Gastrocnemius medialis (tissue), 4 donors: ENCODE measurements at regions not wholly inside any gene's neighbourhood (a gene's known extent, or its start where the extent isn't known, plus 50 kb on each side); places are given as distances from the start of the nearest gene placed in this dataset.

Source experiments
- ATAC-seq, 2 donors: fragments of 150-250 bp; one replicate each; pipeline ENCODE4 v1.9.1; 2016
- DNase-seq, 2 donors: peaks; one replicate each; pipeline ENCODE4 v3.0.0-alpha.2; 2019
- H3K27ac ChIP-seq, 4 donors: fragments of 200-600 bp; sonication (generic); 1 replicate in 1 of 4; 2 replicates in 3 of 4; pipeline ENCODE4 v1.5.1; 2016 to 2018; ENCODE audit warnings: mild to moderate bottlenecking in 2 of 4, moderate library complexity in 1 of 4
- H3K27me3 ChIP-seq, 3 donors: fragments of 200-600 bp; sonication (generic) in 2 of 3; 1 replicate in 1 of 3; 2 replicates in 2 of 3; pipeline versions ENCODE4 v1.5.1 to v1.6.0; 2016 to 2019; ENCODE audit warnings: mild to moderate bottlenecking in 1 of 3, moderate library complexity in 1 of 3
- H3K36me3 ChIP-seq, 2 donors: fragments of 200-600 bp; sonication (generic) in 1 of 2; one replicate each; pipeline ENCODE4 v1.5.1; 2017 to 2018
- H3K4me1 ChIP-seq, 2 donors: fragments of 200-600 bp; sonication (generic) in 1 of 2; one replicate each; pipeline ENCODE4 v1.5.1; 2016 to 2017; ENCODE audit warnings: mild to moderate bottlenecking in 2 of 2
- H3K4me3 ChIP-seq, 4 donors: fragments of 200-600 bp; sonication (generic) in 3 of 4; 1 replicate in 1 of 4; 2 replicates in 3 of 4; pipeline ENCODE4 v1.5.1; 2016 to 2019; ENCODE audit warnings: mild to moderate bottlenecking in 2 of 4
- H3K9me3 ChIP-seq, 3 donors: fragments of 200-600 bp; sonication (generic) in 2 of 3; 1 replicate in 1 of 3; 2 replicates in 2 of 3; pipeline ENCODE4 v1.5.1; 2016 to 2019
- CTCF ChIP-seq, 5 experiments: fragments of 450-650 bp in 3 of 5; fragments of 200-600 bp in 2 of 5; sonication (generic) in 2 of 5; IDR thresholded peaks in 4 of 5; conservative IDR thresholded peaks in 1 of 5; 1 replicate in 4 of 5; 2 replicates in 1 of 5; pipeline ENCODE4 v1.5.1; 2016 to 2019; ENCODE audit warnings: antibody characterized with exemption in 5 of 5, mild to moderate bottlenecking in 3 of 5, moderate library complexity in 3 of 5
- POLR2A ChIP-seq, 2 donors: fragments of 450-650 bp; IDR thresholded peaks; one replicate each; pipeline ENCODE4 v1.6.1; 2017; ENCODE audit warnings: antibody characterized with exemption in 2 of 2, mild to moderate bottlenecking in 2 of 2, moderate library complexity in 2 of 2
- in situ Hi-C, 4 donors: fragments of 200-750 bp; cut with MboI; loops; one replicate each; pipeline versions ENCODE4 v1.15.0 to v1.8.0; 2017; ENCODE audit warnings: low sequenced_read_pairs in 4 of 4
- intact Hi-C: fragments of 100-400 bp; cut with DNase I; formaldehyde crosslinking; loops from one replicate; pipeline ENCODE4 v1.15.1; 2023; ENCODE audit warnings: low total_unique reads

GRCh38 chr6:1461736-1462135, 72.4 kb downstream of the FOXF2 start:
- intact Hi-C loops (no loop called here), in situ Hi-C loops (no loop called here)
- H3K27me3 ChIP-seq: no peaks in the 10 kb centered on the region
- no peak overlapping the region for H3K27ac ChIP-seq
- no peaks in the 10 kb centered on the region for H3K9me3 ChIP-seq
- H3K36me3 ChIP-seq: no peaks in the 10 kb centered on the region
- TF ChIP-seq POLR2A (IDR thresholded peaks at IDR 0.05) (no peak), CTCF (IDR thresholded peaks at IDR 0.05 in 4 of 5, conservative IDR thresholded peaks at IDR 0.05 in 1 of 5) (no peak)
- ATAC-seq: no peak
- no peak overlapping the region for H3K4me3 ChIP-seq
- no peaks in the 10 kb centered on the region for H3K4me1 ChIP-seq
- DNase-seq: no peak

GRCh38 chr6:1463275-1463674, 73.9 kb downstream of the FOXF2 start:
- ATAC-seq (no peak), DNase-seq (no peak)
- Histone ChIP-seq H3K36me3 (no peaks in the 10 kb centered on the region), H3K27ac (no peak overlapping the region), H3K27me3 (no peaks in the 10 kb centered on the region), H3K9me3 (no peaks in the 10 kb centered on the region), H3K4me3 (no peak overlapping the region), H3K4me1 (no peaks in the 10 kb centered on the region)
- intact Hi-C loops (no loop called here), in situ Hi-C loops (no loop called here)
- TF ChIP-seq CTCF (IDR thresholded peaks at IDR 0.05 in 4 of 5, conservative IDR thresholded peaks at IDR 0.05 in 1 of 5) (no peak), POLR2A (IDR thresholded peaks at IDR 0.05) (no peak)

- Histone ChIP-seq H3K4me3 (no peak overlapping the region), H3K27ac (no peak overlapping the region), H3K36me3 (no peaks in the 10 kb centered on the region), H3K9me3 (no peaks in the 10 kb centered on the region), H3K27me3 (no peaks in the 10 kb centered on the region), H3K4me1 (no peaks in the 10 kb centered on the region)
- in situ Hi-C loops (no loop called here), intact Hi-C loops (no loop called here)
- DNase-seq (no peak), ATAC-seq (no peak)
- TF ChIP-seq CTCF (IDR thresholded peaks at IDR 0.05 in 4 of 5, conservative IDR thresholded peaks at IDR 0.05 in 1 of 5) (no peak), POLR2A (IDR thresholded peaks at IDR 0.05) (no peak)
These were observed 74.5 kb downstream of the FOXF2 start for GRCh38 chr6:1463751-1464426.

- no peak for DNase-seq
- in situ Hi-C loops: no loop called here
- intact Hi-C loops: no loop called here
- Histone ChIP-seq H3K4me1 (no peaks in the 10 kb centered on the region), H3K4me3 (no peak overlapping the region), H3K36me3 (no peaks in the 10 kb centered on the region), H3K27me3 (no peaks in the 10 kb centered on the region), H3K9me3 (no peaks in the 10 kb centered on the region), H3K27ac (no peak overlapping the region)
- no peak for ATAC-seq
- TF ChIP-seq POLR2A (IDR thresholded peaks at IDR 0.05): no peak
- TF ChIP-seq CTCF (IDR thresholded peaks at IDR 0.05 in 4 of 5, conservative IDR thresholded peaks at IDR 0.05 in 1 of 5): no peak
These were observed 75.5 kb downstream of the FOXF2 start for GRCh38 chr6:1464781-1465370.
